ENCODE measurements at regions not wholly inside any gene's neighbourhood (a gene's known extent, or its start where the extent isn't known, plus 50 kb on each side); places are given as distances from the start of the nearest gene placed in this dataset.

- no peak for TF ChIP-seq CTCF (conservative IDR thresholded peaks at IDR 0.05)
- Mint-ChIP-seq H3K4me1 (peaks cover 31% of the 10 kb centered on the region), H3K9me3 (no peaks in the 10 kb centered on the region), H3K4me3 (no peak overlapping the region), H3K27ac (ENCODE audit: unreplicated experiment) (no peak overlapping the region), H3K27me3 (ENCODE audit: low read depth) (no peaks in the 10 kb centered on the region), H3K36me3 (ENCODE audit: low read depth) (peaks cover 3% of the 10 kb centered on the region)
- DNase-seq (ENCODE audit: low read depth, low spot score) = no peak
Observed at GRCh38 chr13:39954476-39954875, 299.0 kb downstream of the COG6 start.

- peaks cover 41% of the 10 kb centered on the region for H3K4me1 Mint-ChIP-seq
- H3K36me3 Mint-ChIP-seq (ENCODE audit: low read depth) = no peaks in the 10 kb centered on the region
- no peaks in the 10 kb centered on the region for H3K27me3 Mint-ChIP-seq (ENCODE audit: low read depth)
- H3K27ac Mint-ChIP-seq (ENCODE audit: unreplicated experiment) = no peak overlapping the region
- no peak overlapping the region for H3K4me3 Mint-ChIP-seq
- DNase-seq (ENCODE audit: low read depth, low spot score) = no peak
- no peak for TF ChIP-seq CTCF (conservative IDR thresholded peaks at IDR 0.05)
- no peaks in the 10 kb centered on the region for H3K9me3 Mint-ChIP-seq
Observed at GRCh38 chr13:39955560-39955959, 300.1 kb downstream of the COG6 start.

- H3K27ac Mint-ChIP-seq (ENCODE audit: unreplicated experiment) = peak overlapping the region; percentile 39
- DNase-seq (ENCODE audit: low read depth, low spot score) = no peak
- no peaks in the 10 kb centered on the region for H3K27me3 Mint-ChIP-seq (ENCODE audit: low read depth)
- no peak overlapping the region for H3K4me3 Mint-ChIP-seq
- no peaks in the 10 kb centered on the region for H3K9me3 Mint-ChIP-seq
- no peak for TF ChIP-seq CTCF (conservative IDR thresholded peaks at IDR 0.05)
- H3K36me3 Mint-ChIP-seq (ENCODE audit: low read depth) = no peaks in the 10 kb centered on the region
- peaks cover 43% of the 10 kb centered on the region for H3K4me1 Mint-ChIP-seq
Observed at GRCh38 chr13:39956036-39956435, 300.6 kb downstream of the COG6 start.

GRCh38 chr13:39957868-39958677 is 302.6 kb downstream of the COG6 start:
- no peak for TF ChIP-seq CTCF (conservative IDR thresholded peaks at IDR 0.05)
- Mint-ChIP-seq H3K27ac (ENCODE audit: unreplicated experiment) (no peak overlapping the region), H3K9me3 (peaks cover 3% of the 10 kb centered on the region), H3K27me3 (ENCODE audit: low read depth) (no peaks in the 10 kb centered on the region), H3K4me3 (no peak overlapping the region), H3K36me3 (ENCODE audit: low read depth) (no peaks in the 10 kb centered on the region), H3K4me1 (peaks cover 41% of the 10 kb centered on the region)
- no peak for DNase-seq (ENCODE audit: low read depth, low spot score)

GRCh38 chr13:39959497-39960144 is 304.2 kb downstream of the COG6 start:
- TF ChIP-seq CTCF (conservative IDR thresholded peaks at IDR 0.05) = no peak
- H3K4me1 Mint-ChIP-seq = peaks cover 37% of the 10 kb centered on the region
- peaks cover 3% of the 10 kb centered on the region for H3K9me3 Mint-ChIP-seq

More at GRCh38 chr13:39959497-39960144, 304.2 kb downstream of the COG6 start:
- H3K36me3 Mint-ChIP-seq (ENCODE audit: low read depth) = no peaks in the 10 kb centered on the region
- H3K27me3 Mint-ChIP-seq (ENCODE audit: low read depth) = no peaks in the 10 kb centered on the region
- H3K4me3 Mint-ChIP-seq = no peak overlapping the region
- DNase-seq (ENCODE audit: low read depth, low spot score) = no peak
- H3K27ac Mint-ChIP-seq (ENCODE audit: unreplicated experiment) = no peak overlapping the region

All from neural crest cell (in vitro differentiated cells).